H1 (cell line): ENCODE measurements at regions not wholly inside any gene's neighbourhood (a gene's known extent, or its start where the extent isn't known, plus 50 kb on each side); places are given as distances from the start of the nearest gene placed in this dataset.

Source experiments
- EP300 ChIP-seq, 2 experiments: IDR thresholded peaks; 1 replicate in 1 of 2; 2 replicates in 1 of 2; pipeline ENCODE4 v1.6.1; 2011 to 2012; ENCODE audit warnings: low read depth in 2 of 2, low read length in 2 of 2, mild to moderate bottlenecking in 2 of 2, borderline replicate concordance in 1 of 2, inconsistent platforms in 1 of 2, moderate library complexity in 1 of 2
- EZH2 ChIP-seq: fragments of 200-600 bp; sonication (generic); IDR thresholded peaks from 2 replicates; pipeline ENCODE4 v1.7.1; 2012; ENCODE audit warnings: low read depth, mild to moderate bottlenecking, moderate library complexity, low read length, inconsistent platforms; ENCODE audit not compliant: severe bottlenecking
- KDM5A ChIP-seq: fragments of 200-600 bp; IDR thresholded peaks from 2 replicates; pipeline ENCODE4 v1.7.1; 2012; ENCODE audit warnings: mild to moderate bottlenecking, low read length, inconsistent platforms, mixed read lengths
- POLR2A ChIP-seq, 2 experiments: IDR thresholded peaks; 1 replicate in 1 of 2; 2 replicates in 1 of 2; pipeline ENCODE4 v1.6.1; 2011; ENCODE audit warnings: low read depth in 2 of 2, low read length in 2 of 2, mild to moderate bottlenecking in 2 of 2; ENCODE audit errors: control extremely low read depth in 1 of 2
- SP2 ChIP-seq: IDR thresholded peaks from 2 replicates; pipeline ENCODE4 v1.6.1; 2012; ENCODE audit warnings: mild to moderate bottlenecking, low read length, inconsistent platforms
- TAF1 ChIP-seq: IDR thresholded peaks from 2 replicates; pipeline ENCODE4 v1.6.1; 2011; ENCODE audit warnings: mild to moderate bottlenecking, low read depth, low read length
- TCF12 ChIP-seq: IDR thresholded peaks from 2 replicates; pipeline ENCODE4 v1.6.1; 2011; ENCODE audit warnings: low read depth, mild to moderate bottlenecking, low read length
- TF ChIP-seq, protein P1 (sequence below): IDR thresholded peaks from 2 replicates; pipeline ENCODE4 v1.6.1; 2011; ENCODE audit warnings: low read depth, mild to moderate bottlenecking, low read length; ENCODE audit not compliant: insufficient read depth
- TF ChIP-seq, protein P2 (sequence below), 3 experiments: IDR thresholded peaks; 1 replicate in 2 of 3; 2 replicates in 1 of 3; pipeline versions ENCODE4 v1.5.1 to v1.6.1; 2011; ENCODE audit warnings: low read length in 3 of 3, mild to moderate bottlenecking in 3 of 3, inconsistent platforms in 2 of 3, low read depth in 1 of 3, moderate library complexity in 1 of 3; ENCODE audit not compliant: insufficient read depth in 1 of 3; ENCODE audit errors: control extremely low read depth in 1 of 3

DNA sequence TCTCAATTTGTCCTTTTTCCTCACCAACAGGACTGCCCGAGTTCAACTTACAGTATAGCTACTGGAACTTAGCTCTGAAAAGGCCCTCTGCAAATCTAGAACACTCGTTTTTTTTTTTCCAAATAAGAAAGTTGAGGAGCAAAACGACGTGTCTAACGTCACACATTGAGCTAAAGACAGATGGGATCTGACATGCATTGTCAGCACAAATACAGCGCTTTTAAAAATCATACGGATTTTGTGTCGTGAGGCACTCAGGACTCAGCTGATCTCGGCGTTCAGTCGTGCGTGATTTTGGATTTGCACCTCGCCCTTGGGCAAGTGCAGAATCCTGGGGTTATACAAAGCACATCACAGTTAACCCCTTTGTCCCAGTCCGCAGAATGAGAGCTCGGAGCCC, 94.7 kb upstream of the ZNF322 start:
- no peak for TF ChIP-seq KDM5A
- TF ChIP-seq EP300 (IDR thresholded peaks at IDR 0.05; ENCODE audit: borderline replicate concordance in 1 of 2, low read depth in 2 of 2, low read length in 2 of 2), result no peak
- TF ChIP-seq SP2, result no peak
- TF ChIP-seq, protein P1, sequence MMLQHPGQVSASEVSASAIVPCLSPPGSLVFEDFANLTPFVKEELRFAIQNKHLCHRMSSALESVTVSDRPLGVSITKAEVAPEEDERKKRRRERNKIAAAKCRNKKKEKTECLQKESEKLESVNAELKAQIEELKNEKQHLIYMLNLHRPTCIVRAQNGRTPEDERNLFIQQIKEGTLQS, result no peak
- TF ChIP-seq, protein P2, sequence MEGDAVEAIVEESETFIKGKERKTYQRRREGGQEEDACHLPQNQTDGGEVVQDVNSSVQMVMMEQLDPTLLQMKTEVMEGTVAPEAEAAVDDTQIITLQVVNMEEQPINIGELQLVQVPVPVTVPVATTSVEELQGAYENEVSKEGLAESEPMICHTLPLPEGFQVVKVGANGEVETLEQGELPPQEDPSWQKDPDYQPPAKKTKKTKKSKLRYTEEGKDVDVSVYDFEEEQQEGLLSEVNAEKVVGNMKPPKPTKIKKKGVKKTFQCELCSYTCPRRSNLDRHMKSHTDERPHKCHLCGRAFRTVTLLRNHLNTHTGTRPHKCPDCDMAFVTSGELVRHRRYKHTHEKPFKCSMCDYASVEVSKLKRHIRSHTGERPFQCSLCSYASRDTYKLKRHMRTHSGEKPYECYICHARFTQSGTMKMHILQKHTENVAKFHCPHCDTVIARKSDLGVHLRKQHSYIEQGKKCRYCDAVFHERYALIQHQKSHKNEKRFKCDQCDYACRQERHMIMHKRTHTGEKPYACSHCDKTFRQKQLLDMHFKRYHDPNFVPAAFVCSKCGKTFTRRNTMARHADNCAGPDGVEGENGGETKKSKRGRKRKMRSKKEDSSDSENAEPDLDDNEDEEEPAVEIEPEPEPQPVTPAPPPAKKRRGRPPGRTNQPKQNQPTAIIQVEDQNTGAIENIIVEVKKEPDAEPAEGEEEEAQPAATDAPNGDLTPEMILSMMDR (IDR thresholded peaks at IDR 0.05; ENCODE audit: control extremely low read depth in 1 of 3, insufficient read depth in 1 of 3, low read depth in 1 of 3, low read length in 3 of 3), result no peak
- no peak for TF ChIP-seq TCF12
- no peak for TF ChIP-seq EZH2
- TF ChIP-seq POLR2A (IDR thresholded peaks at IDR 0.05; ENCODE audit: control extremely low read depth in 1 of 2, low read depth in 2 of 2, low read length in 2 of 2), result no peak
- TF ChIP-seq TAF1, result no peak
